ENCODE measurements at regions not wholly inside any gene's neighbourhood (a gene's known extent, or its start where the extent isn't known, plus 50 kb on each side); places are given as distances from the start of the nearest gene placed in this dataset.

GRCh38 chr4:89506866-89507491 lies 199.4 kb upstream of the GPRIN3 start:
- TF ChIP-seq CTCF (IDR thresholded peaks at IDR 0.05) (no peak), EZH2 (IDR thresholded peaks at IDR 0.05; ENCODE audit: borderline replicate concordance, insufficient read depth, low read depth, low read length, poor library complexity, severe bottlenecking) (no peak)
